NCI-H82 (cell line): ENCODE measurements at regions not wholly inside any gene's neighbourhood (a gene's known extent, or its start where the extent isn't known, plus 50 kb on each side); places are given as distances from the start of the nearest gene placed in this dataset.
"Not testable (repeated sequence)": the region's sequence is repeated elsewhere in the genome, so short reads cannot be mapped to it uniquely, and the experiment has no call there.

Experiments used
- DNase-seq: peaks from one replicate; lab custom pipeline; 2025; lab: John Stamatoyannopoulos, UW

DNA sequence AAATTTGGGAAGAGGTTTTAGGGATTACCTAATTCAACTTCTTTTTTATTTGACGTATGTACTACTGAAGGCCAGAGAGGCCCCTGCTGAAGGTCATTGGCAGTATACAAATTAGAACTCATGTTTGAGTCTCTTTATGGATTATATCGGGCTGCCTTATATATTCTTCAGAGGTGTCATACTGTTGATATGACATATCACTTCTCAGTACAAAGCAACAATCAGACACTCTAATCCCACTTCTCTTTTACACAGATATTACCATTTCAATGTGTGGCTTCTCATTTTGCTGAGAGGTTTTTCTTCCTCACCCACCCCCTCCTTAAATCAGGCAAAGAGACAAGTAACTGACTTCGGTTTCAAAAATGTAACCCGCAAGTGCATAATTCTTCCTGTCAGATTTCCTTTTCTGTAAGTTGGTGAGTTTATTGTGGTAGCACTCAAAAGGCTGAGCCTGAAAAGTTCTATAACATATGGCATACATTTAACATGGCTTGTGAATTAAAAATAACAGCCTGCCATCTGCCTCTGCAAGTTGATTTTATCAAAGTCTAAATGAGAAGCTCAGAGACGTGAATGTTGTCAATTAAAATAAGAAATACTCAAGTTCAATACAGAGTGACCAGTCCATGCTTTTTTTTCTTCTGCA lies 163.6 kb upstream of the RORB start:
- no peak for DNase-seq

DNA sequence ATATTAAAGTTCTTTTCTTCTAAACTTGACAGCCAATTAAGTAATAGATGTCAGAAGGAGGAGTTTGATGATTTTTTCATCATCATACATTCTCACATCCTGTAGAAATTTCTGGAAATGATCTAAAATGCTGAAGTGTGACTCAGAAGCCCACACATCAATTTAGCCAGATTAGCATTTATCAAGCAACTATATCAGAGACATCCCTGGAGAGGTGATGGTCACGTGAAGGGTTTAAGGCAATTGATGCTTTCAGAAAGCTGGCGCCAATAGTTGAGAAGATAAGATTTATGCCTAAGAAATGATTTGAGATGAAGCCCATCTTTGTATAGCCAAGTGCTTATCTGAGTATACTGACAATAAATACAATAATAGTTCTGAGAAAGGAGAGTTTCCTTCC lies 162.9 kb upstream of the RORB start:
- no peak for DNase-seq

DNA sequence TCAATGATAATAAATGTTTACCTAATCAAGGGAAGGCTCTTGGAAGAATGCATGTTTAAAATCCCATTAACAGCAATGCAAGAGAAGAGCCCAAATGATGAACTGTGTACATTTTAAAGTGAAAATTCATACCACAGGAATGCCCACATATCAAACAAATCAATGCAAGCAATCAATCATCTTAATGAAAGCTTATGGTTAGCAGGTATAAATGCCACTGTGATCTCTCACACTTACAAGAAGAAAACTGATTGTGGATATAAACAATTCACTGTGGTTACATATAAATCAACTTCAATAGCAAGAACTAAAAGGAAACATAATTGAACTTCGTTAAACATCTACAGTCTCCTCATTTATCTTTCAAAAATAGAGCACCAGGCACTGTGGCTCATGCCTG lies 161.0 kb upstream of the RORB start:
- DNase-seq: no peak

DNA sequence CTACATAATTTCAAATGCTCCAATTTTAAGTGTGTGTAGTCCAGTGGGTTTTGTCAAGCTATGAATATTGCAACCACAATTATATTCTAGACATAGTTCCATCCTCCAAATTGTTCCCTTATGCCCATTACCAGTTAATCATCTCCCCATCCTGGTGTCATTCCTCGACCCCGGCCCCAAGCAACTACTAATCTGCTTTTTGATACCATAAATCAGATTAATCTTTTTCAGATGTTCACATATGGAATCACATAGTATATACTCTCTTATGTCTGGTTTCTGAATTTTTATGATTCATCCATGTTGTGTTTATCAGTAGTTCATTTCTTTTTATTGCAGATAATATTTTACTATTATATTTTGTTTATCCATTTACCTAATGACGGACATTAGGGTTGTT lies 148.4 kb upstream of the RORB start:
- no peak for DNase-seq

DNA sequence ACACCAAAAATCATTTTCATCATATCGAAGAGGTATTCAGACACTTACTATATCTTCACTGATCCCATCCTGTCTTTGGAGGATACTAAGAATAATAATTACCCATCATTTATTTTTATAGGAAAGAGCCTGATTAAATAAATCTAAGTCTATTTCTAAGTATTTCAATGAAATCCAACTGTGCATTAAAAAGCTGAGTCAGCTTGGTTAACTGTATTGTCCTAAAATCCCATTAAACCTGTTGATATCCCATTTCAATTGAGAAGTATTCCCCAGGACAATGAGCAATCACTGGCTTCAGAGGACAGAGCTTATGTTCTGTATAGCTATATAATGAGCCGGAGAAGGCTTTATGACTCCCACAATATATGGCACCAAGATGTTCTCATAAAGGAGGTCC lies 142.0 kb upstream of the RORB start:
- peak; percentile 7 for DNase-seq

DNA sequence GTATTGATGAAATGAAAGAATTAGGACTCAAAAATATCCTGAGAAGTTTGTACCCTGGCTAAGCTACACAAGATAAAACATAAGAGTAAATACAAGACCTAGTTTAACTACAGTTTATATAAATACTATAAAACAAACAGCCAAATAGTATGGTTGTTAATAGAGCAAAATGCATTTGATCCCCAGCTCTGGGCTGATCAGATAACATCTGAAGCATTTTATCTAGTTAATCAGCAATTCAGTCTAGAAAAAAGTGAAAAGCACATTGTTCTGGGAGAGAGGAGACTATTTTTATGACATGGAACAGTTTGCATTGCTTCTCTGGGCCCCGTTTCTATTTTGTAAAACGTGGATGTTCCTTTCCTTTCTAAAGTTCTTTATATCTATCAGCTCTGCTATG lies 139.6 kb upstream of the RORB start:
- no peak for DNase-seq

DNA sequence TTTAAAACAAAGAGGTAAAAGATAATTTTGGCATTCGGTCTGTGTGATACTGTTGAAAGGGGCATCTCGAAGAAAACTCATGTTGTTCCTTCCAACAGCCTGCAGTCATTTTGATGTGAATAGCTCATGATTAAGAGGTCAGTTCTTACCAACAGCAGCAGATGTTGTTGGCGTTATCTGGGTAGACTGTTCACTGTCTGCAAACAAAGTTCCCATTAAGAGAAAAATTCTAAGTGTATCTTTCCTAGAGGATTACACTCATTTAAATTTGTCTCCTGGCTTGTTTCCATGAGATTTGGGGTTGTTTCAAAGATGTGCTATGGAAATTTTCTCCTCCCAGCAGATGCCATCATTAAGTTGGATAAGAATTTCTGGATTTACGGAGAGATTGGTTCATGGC lies 138.2 kb upstream of the RORB start:
- peak; percentile 20 for DNase-seq

DNA sequence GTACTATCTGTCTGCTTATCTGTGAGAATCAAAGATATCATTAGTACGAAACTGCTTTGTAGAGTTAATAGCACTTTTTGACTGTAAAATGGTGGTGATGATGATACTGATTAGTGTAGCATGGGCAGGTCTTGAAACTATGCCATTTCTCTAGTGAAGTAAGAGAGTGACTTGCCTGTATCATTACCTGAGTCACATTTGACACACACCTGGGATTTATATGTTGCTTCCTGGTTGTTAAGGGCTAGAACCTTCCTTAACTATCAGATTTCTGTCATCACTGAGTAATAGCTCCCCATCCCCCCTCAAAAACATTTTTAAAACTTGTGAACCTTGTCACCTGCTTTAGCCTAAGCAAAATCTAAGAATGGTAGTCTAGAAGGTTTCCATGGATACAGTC lies 135.6 kb upstream of the RORB start:
- DNase-seq: no peak

DNA sequence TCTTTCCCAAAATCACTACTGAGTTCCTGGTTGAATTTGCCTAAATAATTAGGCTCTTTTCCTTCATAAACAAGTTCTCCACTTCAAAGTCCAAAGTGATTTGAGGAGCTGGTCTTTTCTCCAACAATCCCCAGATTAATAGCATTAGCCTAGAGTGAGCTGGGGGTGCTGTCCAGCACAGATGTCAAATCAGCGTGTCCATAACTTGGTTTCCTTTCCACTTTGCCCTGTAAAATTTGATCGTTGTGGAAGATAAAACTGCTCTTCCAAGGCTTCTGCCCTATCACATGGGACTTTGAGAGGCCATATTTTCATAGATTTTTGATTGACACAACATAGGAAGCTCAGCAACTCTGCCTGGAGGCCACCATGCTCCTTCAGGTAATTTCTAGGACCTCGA lies 134.7 kb upstream of the RORB start:
- DNase-seq: peak; percentile 35

DNA sequence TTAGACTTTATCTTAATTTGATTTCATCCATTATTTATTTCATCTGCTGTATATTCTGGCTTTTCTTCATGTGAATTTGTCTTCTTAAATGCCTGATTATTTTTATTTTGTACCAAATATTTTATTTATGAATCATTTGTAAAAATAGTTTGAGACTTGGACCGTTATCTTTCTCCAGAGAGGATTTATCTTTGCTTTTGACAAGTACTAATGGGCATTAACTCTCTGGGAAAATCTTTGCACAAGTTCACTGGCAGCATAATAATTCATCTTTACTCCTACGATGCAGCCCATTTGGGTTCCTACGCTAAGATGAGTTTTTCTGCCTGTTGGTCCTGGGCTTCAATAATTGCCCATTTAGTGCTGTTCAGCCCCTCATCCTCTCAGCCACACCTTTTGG lies 131.0 kb upstream of the RORB start:
- DNase-seq: no peak

DNA sequence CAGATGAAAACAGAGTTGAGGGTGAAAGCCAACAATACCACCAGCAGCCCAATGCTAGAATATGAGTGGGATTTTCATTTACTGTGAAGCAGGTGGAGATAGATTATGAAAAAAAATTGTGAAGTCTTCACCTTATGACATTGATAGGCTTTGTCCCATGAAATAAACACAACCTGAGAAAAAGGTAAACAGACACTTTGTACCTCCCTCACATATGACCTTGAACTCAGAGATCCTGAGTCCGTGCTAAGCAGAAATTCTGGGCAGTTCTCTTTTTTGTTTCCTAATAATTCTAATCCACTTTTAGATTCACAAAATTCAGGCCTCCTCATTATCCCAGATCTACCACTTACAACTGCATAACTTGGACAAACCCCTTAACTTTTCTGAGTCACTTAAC lies 127.3 kb upstream of the RORB start:
- no peak for DNase-seq

DNA sequence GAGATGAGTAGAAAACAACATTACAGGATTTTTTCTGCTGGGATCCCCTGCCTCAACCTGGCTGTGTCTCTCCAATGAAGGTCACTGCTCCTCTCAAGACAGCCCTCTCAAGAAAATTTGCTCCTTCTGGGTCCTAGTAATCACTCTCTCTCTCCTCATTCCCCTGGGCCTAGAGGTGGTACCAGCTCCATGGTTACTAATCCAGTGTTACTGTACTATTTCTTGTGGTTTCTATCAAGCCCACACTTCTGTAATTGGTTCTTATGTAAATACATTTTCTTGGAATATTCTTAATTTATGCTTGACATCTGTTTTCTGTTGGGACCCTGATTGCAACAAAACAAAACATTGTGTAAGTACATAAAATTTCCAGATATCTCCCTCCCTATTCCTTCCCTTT lies 123.8 kb upstream of the RORB start:
- DNase-seq: no peak

DNA sequence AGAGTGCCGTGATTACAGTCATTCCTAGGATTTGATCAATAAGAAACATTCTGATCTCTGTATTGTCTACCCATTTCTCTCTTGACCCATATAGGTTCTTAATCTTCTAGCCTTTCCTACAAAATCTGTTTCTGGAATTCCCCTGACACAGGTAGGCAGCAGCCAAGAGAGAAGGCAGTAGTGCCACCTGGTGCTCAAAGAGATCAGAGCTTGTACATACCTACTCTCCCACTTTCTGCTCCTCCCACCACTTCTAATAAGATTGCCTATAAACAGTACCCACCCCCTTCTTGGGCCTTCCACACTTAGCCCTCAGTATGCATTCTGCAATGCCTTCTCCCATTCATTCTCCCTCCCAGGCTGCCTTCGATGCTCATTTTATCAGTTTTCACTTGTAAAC lies 117.4 kb upstream of the RORB start:
- DNase-seq: peak; percentile 91

DNA sequence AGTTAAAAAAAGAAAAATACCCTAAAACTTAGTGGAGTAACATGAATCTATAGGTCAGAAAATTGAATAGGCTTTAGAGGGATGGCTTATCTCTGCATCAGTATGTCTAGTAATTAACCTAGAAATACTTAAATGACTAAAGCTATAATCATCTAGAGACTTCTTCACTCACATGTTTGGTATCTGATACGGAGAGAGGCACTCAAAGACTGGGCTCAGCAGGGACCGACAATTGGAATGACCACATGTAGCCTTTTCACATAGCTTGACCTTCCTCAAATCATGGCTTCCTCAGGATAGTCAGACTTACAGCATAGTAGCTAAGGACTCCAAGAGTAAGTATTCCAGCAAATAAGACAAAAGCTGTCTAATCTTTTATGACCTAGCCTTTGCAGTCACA lies 105.3 kb upstream of the RORB start:
- DNase-seq: no peak

DNA sequence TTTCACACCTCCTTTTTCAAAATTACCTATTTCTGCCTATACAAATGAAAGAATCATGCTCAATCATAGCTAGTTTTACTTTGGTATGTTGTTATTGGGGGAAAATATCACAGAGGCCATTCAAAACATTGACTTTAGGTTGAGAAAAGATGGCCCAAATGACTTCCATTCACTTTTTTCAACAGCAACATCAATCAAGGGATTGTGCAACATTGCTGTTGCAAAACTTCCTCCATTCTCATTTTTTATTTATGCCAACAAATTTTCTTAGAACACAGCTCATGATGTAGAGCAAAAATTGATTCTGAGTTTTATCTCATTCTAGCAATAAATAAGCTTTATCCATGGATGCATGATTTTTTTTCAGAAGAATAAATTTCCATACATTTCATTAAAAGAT lies 93.6 kb upstream of the RORB start:
- DNase-seq: no peak

DNA sequence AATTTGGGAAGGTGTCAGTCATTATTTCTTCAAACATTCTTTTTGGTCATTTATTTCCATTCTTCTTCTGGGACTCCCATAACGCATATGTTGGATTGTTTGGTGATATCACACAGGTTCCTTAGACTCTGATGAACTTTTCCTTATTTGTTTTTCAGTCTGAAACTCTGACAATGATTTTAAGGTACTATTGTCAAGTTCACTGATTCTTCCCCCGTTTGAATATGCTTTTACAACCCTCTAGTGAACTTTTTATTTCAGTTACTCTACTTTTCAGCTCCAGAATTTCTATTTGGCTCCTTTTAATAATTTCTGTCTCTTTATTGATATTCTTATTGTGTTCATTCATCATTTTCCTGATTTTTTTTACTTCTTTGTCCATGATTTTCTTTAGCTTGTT lies 92.5 kb upstream of the RORB start:
- no peak for DNase-seq

DNA sequence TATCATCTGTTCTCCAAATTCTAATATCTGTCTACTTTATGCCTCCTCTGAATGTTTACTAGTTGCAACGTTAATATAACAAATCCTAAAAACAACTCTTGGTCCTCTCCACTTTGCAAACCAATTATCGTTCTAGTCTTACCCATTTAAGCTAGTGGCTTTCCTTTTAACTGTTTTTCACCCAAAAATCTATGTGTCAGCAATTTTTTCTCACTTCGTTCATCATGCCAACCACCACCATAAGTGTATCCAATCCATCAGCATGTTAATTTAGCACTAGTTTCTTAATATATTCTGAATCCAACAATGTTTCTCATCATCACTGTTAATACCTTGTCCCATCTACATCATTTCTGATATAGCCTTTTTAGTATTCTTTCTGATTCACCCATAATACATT lies 90.0 kb upstream of the RORB start:
- no peak for DNase-seq

DNA sequence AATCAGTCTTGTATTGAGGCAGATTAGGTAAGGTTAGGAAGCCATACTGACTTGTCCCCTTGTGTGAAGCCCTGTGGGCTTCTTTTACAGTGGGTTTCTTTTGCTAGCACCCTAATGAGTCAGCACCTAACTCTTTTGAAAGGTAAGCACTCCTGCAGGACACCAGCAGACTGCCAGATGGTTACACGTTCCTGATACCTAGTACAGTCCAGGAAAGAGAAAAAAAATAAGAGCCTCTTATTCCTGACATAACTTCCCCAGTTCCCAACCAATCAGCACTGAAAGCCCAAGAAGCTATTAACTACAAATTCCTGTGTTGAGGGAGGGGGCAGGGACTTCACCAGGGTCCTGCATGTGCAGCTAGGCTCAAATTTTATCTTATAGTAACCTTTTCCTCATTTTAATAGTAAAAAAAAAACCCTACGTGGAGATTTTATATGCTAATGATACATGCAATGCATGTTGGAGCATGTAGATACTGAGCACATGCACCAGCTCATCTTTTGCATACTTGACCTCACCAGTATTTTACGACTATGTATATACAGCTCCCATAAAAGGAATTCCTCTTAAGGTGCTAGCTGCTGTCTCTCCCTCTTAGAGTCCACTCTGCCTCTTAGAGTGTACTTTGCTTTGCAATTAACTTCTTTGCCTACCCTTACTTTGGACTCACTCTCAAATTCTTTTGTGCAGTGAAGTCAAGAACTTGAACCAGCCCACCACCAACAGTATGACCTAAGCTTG lies 84.7 kb upstream of the RORB start:
- no peak for DNase-seq

DNA sequence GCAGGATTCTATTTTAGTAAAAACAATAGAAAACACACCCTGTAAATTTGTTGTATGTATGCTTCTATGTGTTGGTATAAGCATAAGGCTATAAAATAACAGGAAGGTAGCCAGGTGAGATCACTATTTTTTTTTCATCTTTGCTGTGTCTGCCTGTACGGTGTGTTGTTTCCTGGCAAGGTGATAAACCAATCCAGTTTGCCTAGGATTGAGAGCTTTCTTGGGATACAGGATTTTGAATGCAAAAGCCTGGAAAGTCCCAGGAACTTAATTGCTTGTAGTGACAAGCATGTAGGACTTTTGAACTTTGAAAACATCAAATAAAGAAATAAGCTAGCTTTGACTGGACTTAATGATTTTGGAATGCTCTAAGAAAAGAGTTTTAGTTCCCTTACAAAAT lies 83.3 kb upstream of the RORB start:
- no peak for DNase-seq

DNA sequence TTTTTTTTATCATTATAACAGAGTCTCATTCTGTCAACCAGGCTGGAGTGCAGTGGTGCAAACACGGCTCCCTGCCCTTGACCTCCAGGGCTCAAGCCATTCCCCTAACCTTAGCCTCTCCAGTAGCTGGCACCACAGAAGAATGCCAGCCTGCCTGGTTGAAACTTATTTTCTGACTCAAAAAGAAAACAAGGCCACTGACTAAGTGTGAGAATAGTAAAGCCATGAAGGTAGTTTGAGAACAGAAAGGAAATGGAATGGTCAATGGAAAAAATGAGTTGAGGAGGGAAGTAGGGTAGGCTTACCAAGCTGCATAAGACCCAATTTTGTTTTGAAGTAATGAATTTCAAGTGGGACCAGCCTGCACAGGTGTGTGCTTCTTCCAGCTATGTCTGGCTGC lies 82.8 kb upstream of the RORB start:
- no peak for DNase-seq

DNA sequence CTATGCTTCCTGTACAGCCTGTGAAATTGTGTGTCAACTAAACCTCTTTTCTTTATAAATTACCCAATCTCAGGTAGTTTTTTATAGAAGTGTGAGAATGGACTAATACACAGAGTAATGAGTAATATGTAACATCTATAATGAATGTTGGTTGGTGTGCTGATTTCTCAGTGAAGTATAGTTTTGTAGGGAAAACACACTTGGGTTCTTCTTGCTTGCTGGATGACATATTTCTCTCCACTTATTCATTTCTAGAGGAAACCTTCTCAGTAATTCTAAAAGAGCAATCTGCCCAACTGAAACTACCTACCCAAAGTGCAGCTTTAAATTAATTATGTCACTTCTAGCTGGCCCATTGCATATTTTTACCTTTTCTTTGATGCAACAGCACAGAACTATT lies 81.1 kb upstream of the RORB start:
- no peak for DNase-seq

DNA sequence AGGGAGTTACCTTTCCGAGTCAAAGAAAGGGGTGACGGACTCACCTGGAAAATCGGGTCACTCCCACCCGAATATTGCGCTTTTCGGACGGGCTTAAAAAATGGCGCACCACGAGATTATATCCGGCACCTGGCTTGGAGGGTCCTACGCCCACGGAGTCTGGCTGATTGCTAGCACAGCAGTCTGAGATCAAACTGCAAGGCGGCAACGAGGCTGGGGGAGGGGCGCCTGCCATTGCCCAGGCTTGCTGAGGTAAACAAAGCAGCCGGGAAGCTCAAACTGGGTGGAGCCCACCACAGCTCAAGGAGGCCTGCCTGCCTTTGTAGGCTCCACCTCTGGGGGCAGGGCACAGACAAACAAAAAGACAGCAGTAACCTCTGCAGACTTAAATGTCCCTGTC lies 72.6 kb upstream of the RORB start:
- not testable (repeated sequence) for DNase-seq

DNA sequence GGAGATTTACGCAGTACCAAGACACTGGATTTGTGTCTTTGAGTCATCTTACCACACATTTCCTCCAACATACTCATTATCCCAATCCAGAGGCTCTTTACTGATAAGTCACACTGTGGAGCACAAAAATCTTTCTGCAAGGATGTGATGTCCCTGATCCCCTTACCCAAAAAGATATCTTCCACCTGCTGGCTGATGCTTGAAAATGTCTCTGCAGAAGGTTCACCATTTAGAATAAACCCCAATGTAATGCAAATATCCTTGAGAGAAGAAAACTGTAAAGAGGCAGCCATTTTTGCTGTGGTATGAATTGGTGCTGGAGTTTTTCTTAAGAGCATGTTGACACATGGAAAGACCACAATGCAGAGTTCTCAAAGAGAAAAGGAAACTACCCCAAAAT lies 65.7 kb upstream of the RORB start:
- peak; percentile 44 for DNase-seq
